HL-60 (cell line): ENCODE measurements at regions not wholly inside any gene's neighbourhood (a gene's known extent, or its start where the extent isn't known, plus 50 kb on each side); places are given as distances from the start of the nearest gene placed in this dataset.

ENCODE experiments used
- DNase-seq, 2 experiments: peaks; one replicate each; pipeline ENCODE4 v3.0.0-alpha.2; 2010 to 2020; ENCODE audit warnings: low read depth in 1 of 2, low spot score in 1 of 2
- H3K27ac ChIP-seq: fragments of 250-450 bp; sonication (Bioruptor Pico); replicated peaks from 2 replicates; pipeline ENCODE4 v1.5.1; 2020; ENCODE audit warnings: mild to moderate bottlenecking, moderate library complexity
- H3K27me3 ChIP-seq: fragments of 250-450 bp; sonication (Bioruptor Pico); 2 replicates; pipeline ENCODE4 v1.5.1; 2021; ENCODE audit warnings: mild to moderate bottlenecking, moderate library complexity; ENCODE audit not compliant: insufficient read depth, poor library complexity, severe bottlenecking
- H3K4me3 ChIP-seq: replicated peaks from 2 replicates; pipeline ENCODE4 v1.5.1; 2011; ENCODE audit warnings: mild to moderate bottlenecking, control low read depth, low read length; ENCODE audit not compliant: insufficient read depth
- GABPA ChIP-seq: IDR thresholded peaks from 2 replicates; pipeline ENCODE4 v1.6.1; 2012; ENCODE audit warnings: low read depth
- POLR2AphosphoS5 ChIP-seq: IDR thresholded peaks from 2 replicates; pipeline ENCODE4 v1.6.1; 2012; ENCODE audit warnings: low read depth
- SPI1 ChIP-seq: IDR thresholded peaks from 2 replicates; pipeline ENCODE4 v1.6.1; 2012; ENCODE audit warnings: low read depth, mild to moderate bottlenecking, borderline replicate concordance
- TF ChIP-seq, protein P1 (sequence below): IDR thresholded peaks from one replicate; pipeline ENCODE4 v1.5.1; 2011; ENCODE audit warnings: low read length, control low read depth, inconsistent platforms; ENCODE audit not compliant: insufficient read depth
- TF ChIP-seq, protein P2 (sequence below): IDR thresholded peaks from 2 replicates; pipeline ENCODE4 v1.6.1; 2012; ENCODE audit warnings: low read depth; ENCODE audit not compliant: insufficient replicate concordance

DNA sequence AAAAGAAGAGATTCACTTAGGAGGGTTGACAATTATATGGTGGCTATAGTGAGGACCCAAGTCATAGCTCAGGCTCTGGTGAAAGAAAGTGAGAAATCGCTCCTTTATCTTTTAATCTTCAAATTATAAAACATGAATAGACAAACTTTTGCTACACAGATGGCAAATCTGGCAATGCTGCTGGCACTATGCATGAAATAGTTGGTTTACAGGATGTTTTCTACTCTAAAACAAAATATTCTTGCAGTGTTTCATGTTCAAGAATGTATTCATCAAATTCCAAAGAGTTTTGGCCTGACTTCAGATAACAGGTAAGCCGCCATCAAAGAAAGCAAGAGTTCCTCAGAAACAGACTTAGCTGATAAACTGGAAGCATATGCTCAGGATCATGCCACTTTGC, 801.2 kb downstream of the C4orf33 start:
- H3K27me3 ChIP-seq: no peaks in the 10 kb centered on the region
- no peak overlapping the region for H3K27ac ChIP-seq
- TF ChIP-seq SPI1: no peak
- TF ChIP-seq POLR2AphosphoS5: no peak
- no peak overlapping the region for H3K4me3 ChIP-seq
- no peak for DNase-seq

DNA sequence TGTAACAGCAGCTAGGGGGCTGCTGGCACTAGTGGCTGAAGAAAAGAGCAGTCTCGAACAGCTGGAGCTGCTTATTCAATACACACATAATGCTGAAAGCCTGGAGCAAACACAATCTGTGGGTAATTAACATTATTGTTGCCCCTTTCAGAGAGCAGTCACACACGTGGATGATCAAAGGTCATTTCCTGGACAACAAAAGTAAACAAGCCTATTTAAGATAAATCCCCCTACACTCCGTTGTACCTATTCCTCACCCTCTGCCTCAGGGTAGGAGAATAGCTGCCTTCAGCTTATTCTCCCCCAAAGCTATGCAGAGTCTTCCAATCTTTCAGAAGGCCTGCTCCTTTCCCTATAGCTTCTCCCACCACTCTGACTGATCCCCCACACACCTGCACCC, 803.9 kb downstream of the C4orf33 start:
- no peak for TF ChIP-seq GABPA
- no peak for TF ChIP-seq SPI1
- TF ChIP-seq, protein P1, sequence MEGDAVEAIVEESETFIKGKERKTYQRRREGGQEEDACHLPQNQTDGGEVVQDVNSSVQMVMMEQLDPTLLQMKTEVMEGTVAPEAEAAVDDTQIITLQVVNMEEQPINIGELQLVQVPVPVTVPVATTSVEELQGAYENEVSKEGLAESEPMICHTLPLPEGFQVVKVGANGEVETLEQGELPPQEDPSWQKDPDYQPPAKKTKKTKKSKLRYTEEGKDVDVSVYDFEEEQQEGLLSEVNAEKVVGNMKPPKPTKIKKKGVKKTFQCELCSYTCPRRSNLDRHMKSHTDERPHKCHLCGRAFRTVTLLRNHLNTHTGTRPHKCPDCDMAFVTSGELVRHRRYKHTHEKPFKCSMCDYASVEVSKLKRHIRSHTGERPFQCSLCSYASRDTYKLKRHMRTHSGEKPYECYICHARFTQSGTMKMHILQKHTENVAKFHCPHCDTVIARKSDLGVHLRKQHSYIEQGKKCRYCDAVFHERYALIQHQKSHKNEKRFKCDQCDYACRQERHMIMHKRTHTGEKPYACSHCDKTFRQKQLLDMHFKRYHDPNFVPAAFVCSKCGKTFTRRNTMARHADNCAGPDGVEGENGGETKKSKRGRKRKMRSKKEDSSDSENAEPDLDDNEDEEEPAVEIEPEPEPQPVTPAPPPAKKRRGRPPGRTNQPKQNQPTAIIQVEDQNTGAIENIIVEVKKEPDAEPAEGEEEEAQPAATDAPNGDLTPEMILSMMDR: no peak
- TF ChIP-seq, protein P2, sequence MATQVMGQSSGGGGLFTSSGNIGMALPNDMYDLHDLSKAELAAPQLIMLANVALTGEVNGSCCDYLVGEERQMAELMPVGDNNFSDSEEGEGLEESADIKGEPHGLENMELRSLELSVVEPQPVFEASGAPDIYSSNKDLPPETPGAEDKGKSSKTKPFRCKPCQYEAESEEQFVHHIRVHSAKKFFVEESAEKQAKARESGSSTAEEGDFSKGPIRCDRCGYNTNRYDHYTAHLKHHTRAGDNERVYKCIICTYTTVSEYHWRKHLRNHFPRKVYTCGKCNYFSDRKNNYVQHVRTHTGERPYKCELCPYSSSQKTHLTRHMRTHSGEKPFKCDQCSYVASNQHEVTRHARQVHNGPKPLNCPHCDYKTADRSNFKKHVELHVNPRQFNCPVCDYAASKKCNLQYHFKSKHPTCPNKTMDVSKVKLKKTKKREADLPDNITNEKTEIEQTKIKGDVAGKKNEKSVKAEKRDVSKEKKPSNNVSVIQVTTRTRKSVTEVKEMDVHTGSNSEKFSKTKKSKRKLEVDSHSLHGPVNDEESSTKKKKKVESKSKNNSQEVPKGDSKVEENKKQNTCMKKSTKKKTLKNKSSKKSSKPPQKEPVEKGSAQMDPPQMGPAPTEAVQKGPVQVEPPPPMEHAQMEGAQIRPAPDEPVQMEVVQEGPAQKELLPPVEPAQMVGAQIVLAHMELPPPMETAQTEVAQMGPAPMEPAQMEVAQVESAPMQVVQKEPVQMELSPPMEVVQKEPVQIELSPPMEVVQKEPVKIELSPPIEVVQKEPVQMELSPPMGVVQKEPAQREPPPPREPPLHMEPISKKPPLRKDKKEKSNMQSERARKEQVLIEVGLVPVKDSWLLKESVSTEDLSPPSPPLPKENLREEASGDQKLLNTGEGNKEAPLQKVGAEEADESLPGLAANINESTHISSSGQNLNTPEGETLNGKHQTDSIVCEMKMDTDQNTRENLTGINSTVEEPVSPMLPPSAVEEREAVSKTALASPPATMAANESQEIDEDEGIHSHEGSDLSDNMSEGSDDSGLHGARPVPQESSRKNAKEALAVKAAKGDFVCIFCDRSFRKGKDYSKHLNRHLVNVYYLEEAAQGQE: no peak
- Histone ChIP-seq H3K27ac (no peak overlapping the region), H3K4me3 (no peak overlapping the region), H3K27me3 (peaks cover under 1% of the 10 kb centered on the region)
- DNase-seq: no peak

DNA sequence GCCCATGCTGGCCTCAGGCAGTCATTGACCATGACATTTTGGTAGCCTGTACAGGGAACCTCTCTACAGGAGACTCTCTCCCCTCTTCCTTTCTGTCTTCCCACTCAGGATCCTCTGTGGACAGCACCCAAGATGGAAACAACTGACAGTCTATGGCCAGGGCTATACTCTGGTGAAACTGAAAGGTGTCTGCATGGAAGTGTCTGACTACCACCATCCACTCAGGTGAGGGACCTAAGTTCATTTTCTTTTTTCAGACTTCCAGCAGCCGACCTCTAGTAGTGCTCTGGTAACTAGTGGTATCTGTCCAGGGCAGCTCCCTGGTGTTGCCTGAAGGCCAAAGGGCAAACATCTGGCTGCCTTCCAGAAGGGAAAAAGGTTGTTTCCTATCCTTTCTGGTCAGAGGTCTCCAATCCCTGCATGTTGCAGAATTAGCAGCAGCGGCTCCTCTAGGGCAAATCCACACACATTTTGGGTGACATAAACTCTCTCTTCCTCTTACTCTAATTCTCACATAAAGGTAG, 804.5 kb downstream of the C4orf33 start:
- H3K27me3 ChIP-seq: peaks cover 2% of the 10 kb centered on the region
- no peak overlapping the region for H3K4me3 ChIP-seq
- no peak overlapping the region for H3K27ac ChIP-seq
- no peak for DNase-seq
- no peak for TF ChIP-seq GABPA

DNA sequence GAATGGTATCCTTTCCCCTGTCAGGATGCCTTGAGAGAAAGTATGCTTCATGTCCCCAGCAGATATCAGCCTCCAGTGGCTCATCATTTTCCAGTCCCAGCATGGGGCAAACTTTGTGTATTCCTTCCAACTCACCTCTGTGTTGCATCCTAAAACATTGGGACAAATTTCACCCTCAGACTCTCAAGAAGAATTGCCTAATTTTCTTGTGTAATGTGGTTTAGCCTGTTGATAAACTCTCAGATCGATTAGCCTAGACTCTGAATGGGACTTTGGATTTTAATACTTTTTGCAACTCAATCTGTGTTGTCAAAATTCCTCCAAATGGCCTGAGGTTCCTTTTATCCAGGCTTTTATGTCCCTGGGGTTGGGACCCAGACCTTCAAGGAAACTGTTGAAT, 805.3 kb downstream of the C4orf33 start:
- peaks cover 2% of the 10 kb centered on the region for H3K27me3 ChIP-seq
- DNase-seq: no peak
- no peak overlapping the region for H3K4me3 ChIP-seq
- H3K27ac ChIP-seq: no peak overlapping the region
- no peak for TF ChIP-seq GABPA
- TF ChIP-seq, protein P1: no peak
- TF ChIP-seq POLR2AphosphoS5: no peak
- TF ChIP-seq, protein P2: no peak
- no peak for TF ChIP-seq SPI1

- no peak for DNase-seq
- Histone ChIP-seq H3K4me3 (no peak overlapping the region), H3K27ac (no peak overlapping the region), H3K27me3 (peaks cover 2% of the 10 kb centered on the region)
- TF ChIP-seq SPI1 (no peak), POLR2AphosphoS5 (no peak), GABPA (no peak)
Measured at GRCh38 chr4:129903861-129904260, 807.9 kb downstream of the C4orf33 start.
